ENCODE measurements at regions not wholly inside any gene's neighbourhood (a gene's known extent, or its start where the extent isn't known, plus 50 kb on each side); places are given as distances from the start of the nearest gene placed in this dataset.

GRCh38 chr20:40967700-40968099 is 60.9 kb upstream of the TOP1 start:
- no peak for TF ChIP-seq CTCF (conservative IDR thresholded peaks at IDR 0.05; ENCODE audit: low read length)
- DNase-seq (ENCODE audit: low read depth) = no peak

GRCh38 chr20:40968816-40969562 is 59.6 kb upstream of the TOP1 start:
- DNase-seq (ENCODE audit: low read depth) = peak; percentile 68

More at GRCh38 chr20:40967700-40968099, 60.9 kb upstream of the TOP1 start:
- H3K4me3 ChIP-seq (ENCODE audit: low read length) = no peak overlapping the region

GRCh38 chr20:40970218-40970617 is 58.4 kb upstream of the TOP1 start:
- no peak for DNase-seq (ENCODE audit: low read depth)
- no peak overlapping the region for H3K4me3 ChIP-seq (ENCODE audit: low read length)
- peak; percentile 7; the same call in 1 of the 2 replicates for TF ChIP-seq CTCF (conservative IDR thresholded peaks at IDR 0.05; ENCODE audit: low read length)

More at GRCh38 chr20:40968816-40969562, 59.6 kb upstream of the TOP1 start:
- peak overlapping the region; percentile 63 for H3K4me3 ChIP-seq (ENCODE audit: low read length)
- peak; percentile 92 for TF ChIP-seq CTCF (conservative IDR thresholded peaks at IDR 0.05; ENCODE audit: low read length)

GRCh38 chr20:40977218-40977617 is 51.4 kb upstream of the TOP1 start:
- no peak overlapping the region for H3K4me3 ChIP-seq (ENCODE audit: low read length)
- no peak for DNase-seq (ENCODE audit: low read depth)
- TF ChIP-seq CTCF (conservative IDR thresholded peaks at IDR 0.05; ENCODE audit: low read length) = no peak

- no peak for DNase-seq (ENCODE audit: low read depth)
- no peak for TF ChIP-seq CTCF (conservative IDR thresholded peaks at IDR 0.05; ENCODE audit: low read length)
- H3K4me3 ChIP-seq (ENCODE audit: low read length) = no peak overlapping the region
Measured at GRCh38 chr20:40978761-40979160, 49.9 kb upstream of the TOP1 start.

All from AG10803 (cell line).